ENCODE measurements at regions not wholly inside any gene's neighbourhood (a gene's known extent, or its start where the extent isn't known, plus 50 kb on each side); places are given as distances from the start of the nearest gene placed in this dataset.
"Not testable (repeated sequence)": the region's sequence is repeated elsewhere in the genome, so short reads cannot be mapped to it uniquely, and the experiment has no call there.

- not testable (repeated sequence) for DNase-seq (ENCODE audit: low read depth in 3 of 3, low spot score in 2 of 3)
Measured at GRCh38 chr6:134791243-134791843, 158.6 kb downstream of the ALDH8A1 start.

DNA sequence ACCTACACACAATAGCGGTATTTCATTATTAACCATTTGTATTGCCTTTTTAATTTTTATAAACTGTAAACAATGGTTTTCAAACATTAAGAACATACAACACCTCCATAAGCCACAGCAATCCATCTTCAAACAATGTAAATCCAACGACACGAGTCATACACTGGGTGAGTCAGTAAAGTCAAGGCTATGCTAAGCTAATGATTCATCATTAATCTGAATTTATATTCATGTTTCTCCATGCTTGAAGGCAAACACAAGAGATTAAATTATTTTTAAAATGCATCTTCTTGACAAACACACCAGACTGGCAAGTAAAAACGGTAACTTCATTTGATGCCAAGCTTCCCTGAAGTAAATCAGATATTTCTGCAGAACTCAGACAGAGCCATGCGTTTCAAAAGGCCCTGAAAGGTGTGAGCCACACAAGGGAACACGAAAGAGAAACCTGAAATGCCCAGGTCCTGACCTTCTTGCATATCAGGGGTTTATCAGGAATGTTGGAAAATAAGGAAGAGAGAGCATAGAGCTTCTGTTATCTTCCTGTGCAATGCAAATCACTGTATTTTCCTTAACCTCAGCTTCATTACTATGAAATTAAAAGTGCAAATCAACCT, 162.5 kb downstream of the ALDH8A1 start:
- no peak for DNase-seq (ENCODE audit: low read depth in 3 of 3, low spot score in 2 of 3)

DNA sequence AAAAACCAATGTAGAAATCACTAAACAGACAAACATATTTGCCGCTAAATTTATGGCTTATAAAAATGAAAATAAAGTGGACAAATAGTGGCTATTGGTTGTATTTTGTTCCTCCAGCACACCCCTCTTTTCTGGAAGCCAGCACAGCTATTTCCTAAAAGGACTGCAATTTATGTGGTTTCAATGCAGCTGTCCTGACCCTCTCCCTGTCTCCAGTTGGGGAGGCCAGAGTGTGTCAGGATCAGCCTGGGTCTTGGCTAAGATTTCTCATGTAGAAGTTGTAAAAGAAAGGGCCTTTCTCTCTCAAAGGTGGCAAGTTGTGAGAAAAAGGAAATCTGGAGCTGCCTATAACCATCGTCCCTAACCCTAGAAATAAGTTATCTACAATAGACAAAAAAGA, 165.6 kb downstream of the ALDH8A1 start:
- no peak for DNase-seq (ENCODE audit: low read depth in 3 of 3, low spot score in 2 of 3)

- DNase-seq (ENCODE audit: low read depth in 3 of 3, low spot score in 2 of 3): no peak
Measured at GRCh38 chr6:134778431-134778830, 171.5 kb downstream of the ALDH8A1 start.

- DNase-seq (ENCODE audit: low read depth in 3 of 3, low spot score in 2 of 3): peak in 2 of 3 donors; percentile 41 to 52
Measured at GRCh38 chr6:134774201-134774638, 175.7 kb downstream of the ALDH8A1 start.

- no peak for DNase-seq (ENCODE audit: low read depth in 3 of 3, low spot score in 2 of 3)
Measured at GRCh38 chr6:134772671-134773360, 177.1 kb downstream of the ALDH8A1 start.

DNA sequence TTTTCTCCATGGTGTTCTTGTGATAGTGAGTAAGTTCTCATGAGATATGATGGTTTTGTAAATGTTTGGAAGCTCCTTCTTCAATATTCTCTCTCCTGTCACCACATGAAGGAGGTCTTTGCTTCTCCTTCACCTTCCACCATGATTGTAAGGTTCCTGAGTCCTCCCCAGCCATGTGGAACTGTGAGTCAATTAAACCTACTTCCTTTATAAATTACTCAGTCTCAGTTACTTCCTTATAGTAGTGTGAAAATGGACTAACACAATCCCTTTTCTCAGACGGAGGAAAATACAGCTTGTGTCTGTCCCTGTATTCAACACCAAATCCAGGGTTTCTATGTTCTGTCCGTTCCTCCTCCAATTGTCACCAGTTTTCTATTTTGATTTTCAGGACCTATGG, 181.0 kb downstream of the ALDH8A1 start:
- DNase-seq (ENCODE audit: low read depth in 3 of 3, low spot score in 2 of 3): no peak

GRCh38 chr6:134766497-134766896, 183.4 kb downstream of the ALDH8A1 start:
- no peak for DNase-seq (ENCODE audit: low read depth in 3 of 3, low spot score in 2 of 3)

DNA sequence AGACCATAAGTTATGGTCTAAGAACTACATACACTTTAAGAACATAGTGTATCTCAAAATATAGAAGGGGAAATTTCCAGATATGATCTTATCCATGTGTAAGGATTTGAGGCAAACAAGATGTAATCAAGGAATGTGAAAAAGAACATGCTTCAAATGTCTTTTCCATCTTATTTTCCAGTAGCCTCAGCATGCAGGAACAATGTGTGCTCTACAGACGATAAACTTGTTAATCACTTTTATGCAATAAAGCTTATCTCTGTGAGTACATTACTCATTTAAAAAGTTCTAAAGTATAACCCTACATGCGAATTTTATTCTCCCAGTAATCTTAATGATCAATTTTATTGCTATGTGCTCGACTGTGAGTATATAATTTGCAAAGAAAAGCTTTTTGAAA, 185.2 kb downstream of the ALDH8A1 start:
- DNase-seq (ENCODE audit: low read depth in 3 of 3, low spot score in 2 of 3): no peak

DNA sequence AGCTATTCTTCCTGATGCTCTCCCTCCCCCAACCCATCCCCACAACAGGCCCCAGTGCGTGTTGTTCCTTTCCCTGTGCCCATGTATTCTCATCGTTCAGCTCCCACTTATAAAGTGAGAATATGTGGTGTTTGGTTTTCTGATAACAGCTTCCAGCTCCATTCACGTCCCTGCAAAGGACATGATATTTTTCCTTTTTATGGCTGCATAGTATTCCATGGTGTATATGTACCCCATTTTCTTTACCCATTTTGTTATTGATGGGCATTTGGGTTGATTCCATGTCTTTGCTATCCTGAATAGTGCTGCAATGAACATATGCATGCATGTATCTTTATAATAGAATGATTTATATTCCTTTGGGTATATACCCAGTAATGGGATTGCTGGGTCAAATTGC, 186.3 kb downstream of the ALDH8A1 start:
- DNase-seq (ENCODE audit: low read depth in 3 of 3, low spot score in 2 of 3): not testable (repeated sequence)

DNA sequence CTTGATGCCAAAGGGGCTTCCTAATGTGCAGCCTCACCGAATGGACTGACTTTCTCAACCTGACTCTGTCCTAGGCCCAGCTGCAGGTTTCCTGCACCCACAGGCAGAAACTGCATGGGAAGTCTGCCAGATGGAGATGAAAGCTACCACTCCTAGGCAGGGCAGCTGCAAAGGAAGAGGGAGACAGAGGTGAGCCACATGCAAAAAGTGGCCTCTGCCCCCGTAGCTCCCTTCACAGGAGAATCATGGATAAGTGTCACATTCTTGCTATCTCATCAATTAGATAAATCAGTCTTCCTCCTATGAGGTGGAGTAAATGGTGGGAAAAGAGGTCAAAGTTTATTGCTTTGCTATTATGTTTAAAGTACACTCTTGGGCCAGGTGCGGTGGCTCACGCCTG, 191.3 kb downstream of the ALDH8A1 start:
- DNase-seq (ENCODE audit: low read depth in 3 of 3, low spot score in 2 of 3): no peak

DNA sequence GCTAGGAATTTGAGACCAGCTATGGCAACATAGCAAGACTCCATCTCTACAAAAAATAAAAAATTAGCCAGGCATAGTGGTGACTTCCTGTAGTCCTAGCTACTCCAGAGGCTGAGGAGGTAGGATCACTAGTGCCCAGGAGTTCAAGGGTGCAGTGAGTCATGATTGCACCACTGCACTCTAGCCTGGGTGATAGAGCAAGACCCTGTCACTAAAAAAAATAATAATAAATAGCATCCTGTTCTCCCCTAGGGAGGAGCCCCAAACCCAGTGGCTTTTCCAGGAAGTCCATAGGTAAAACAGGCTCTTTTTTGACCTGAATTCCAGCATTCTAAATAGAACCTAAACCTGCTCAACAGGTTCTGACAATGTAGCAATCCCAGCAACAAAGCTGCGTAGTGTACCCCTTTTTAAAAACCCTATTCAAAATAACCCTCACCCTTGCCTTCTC, 192.0 kb downstream of the ALDH8A1 start:
- peak in 1 of 3 donors; percentile 29 for DNase-seq (ENCODE audit: low read depth in 3 of 3, low spot score in 2 of 3)

DNA sequence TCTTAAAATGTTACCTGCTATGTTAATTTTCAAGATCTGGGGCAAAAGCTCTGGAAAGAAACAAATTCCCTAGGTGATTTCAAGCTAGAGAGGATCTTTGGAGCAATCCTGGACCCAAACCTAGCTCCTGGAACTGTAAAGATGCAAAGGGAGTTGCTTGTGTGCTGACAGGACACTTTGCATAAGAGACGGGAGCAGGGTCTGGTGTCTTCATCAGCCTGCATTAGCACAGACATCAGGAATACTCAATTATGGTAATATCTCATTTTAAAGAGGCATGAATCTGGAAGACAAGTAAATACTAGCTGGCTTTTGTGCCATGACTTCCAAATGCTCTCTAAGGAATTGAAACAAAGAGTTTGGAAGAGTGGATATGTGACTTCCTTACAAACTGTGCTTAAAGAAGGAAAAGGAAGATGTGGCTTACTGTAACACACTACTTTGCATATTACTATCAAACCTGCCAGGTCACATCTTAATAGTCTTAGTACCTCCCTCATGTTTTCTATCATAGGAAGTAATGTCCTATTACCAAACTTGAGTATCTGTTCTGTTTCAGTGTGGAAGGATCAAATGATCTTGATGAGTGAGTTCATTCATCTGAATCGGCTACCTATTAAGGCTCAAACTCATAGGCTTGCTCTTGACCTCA, 193.4 kb downstream of the ALDH8A1 start:
- DNase-seq (ENCODE audit: low read depth in 3 of 3, low spot score in 2 of 3): no peak

GRCh38 chr6:134754013-134754690, 195.7 kb downstream of the ALDH8A1 start:
- no peak for DNase-seq (ENCODE audit: low read depth in 3 of 3, low spot score in 2 of 3)

DNA sequence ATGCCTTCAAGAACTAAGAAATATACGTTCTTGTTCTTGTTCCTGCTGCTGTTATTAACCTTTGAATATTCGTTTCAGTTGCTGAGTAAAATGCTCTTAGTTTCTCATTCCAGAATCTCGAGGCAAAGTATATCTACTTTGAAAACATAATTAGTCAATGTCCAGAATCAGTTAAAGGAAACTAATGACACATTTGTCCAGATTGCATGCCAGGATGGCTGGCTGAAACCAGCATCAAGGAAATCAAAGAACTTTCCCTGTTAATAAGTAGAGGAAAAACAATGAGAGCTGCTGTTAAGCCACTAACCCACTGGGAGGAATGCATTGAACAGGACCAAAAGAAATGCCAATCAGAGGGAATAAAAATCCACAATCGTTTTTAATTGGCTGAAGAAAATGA, 196.9 kb downstream of the ALDH8A1 start:
- DNase-seq (ENCODE audit: low read depth in 3 of 3, low spot score in 2 of 3): no peak

DNA sequence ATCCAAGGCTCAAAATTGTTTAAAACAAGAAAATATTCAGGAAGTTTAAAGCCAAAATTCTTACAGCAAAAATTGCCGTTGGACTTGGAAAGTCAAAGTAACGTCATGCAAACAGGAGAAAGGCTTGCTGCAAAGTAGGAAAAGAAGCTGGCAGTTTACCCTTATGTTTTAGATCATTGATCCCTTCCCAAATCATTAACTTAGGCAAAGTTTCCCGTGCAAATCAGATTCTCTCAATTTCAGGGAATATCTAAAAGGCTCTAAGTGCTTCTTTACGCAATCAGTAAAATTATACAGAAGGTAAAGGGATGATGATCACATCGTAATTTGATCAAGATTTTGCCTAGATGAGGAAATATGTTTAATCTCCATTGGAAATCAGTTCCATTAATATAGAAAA, 197.5 kb downstream of the ALDH8A1 start:
- no peak for DNase-seq (ENCODE audit: low read depth in 3 of 3, low spot score in 2 of 3)

DNA sequence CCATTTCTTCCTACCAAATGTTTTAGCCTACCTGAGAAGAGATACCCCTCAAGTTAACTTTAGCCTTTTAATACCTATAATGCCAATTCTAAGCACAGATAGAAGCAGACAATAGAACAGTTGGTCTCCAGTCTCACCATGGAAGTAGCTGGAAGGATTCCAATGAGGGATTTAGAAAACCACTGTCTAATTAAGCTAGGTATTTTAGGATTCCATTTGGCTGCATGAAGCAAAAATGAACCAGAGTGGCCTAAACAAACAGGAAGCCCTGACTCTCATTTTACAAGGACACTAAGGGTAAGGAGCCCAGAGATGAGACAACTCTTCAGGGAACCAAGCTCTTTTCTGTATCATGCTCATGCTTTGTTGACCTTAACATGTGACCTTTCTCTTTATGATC, 199.2 kb downstream of the ALDH8A1 start:
- DNase-seq (ENCODE audit: low read depth in 3 of 3, low spot score in 2 of 3): no peak

DNA sequence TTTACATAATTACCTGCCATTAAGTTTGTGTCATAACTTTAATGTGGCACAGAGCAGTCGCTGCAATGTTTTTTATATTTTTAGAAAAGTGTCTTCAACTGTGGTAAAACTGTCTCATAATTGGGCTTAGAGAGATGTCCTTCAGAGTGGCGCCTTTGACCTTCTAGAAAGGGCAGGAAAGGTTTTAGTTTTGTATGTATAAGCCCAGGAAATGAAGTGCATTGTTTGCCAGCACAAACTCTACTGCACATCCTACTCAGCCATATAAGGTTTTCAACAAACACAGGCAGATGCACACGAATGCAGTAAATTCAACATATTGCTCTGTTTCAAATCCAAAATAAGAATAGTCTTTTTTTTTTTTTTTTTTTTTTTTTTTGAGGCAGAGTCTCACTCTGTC, 201.4 kb downstream of the ALDH8A1 start:
- no peak for DNase-seq (ENCODE audit: low read depth in 3 of 3, low spot score in 2 of 3)

DNA sequence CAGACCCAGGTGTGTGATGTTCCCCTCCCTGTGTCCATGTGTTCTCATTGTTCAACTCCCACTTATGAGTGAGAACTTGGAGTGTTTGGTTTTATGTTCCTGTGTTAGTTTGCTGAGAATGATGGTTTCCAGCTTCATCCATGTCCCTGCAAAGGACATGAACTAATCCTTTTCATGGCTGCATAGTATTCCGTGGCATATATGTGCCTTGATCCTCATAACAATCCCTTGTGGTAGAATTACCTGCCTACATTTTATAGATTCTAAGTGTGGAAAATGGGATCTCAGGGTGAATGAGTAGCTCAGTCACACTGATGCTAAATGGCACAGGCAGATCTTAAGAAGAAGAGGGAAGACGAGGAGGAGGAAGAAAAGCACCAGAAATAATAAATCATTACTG, 202.7 kb downstream of the ALDH8A1 start:
- DNase-seq (ENCODE audit: low read depth in 3 of 3, low spot score in 2 of 3): not testable (repeated sequence)

- no peak for DNase-seq (ENCODE audit: low read depth in 3 of 3, low spot score in 2 of 3)
Measured at GRCh38 chr6:134746140-134746539, 203.8 kb downstream of the ALDH8A1 start.

GRCh38 chr6:134745192-134745591, 204.7 kb downstream of the ALDH8A1 start:
- DNase-seq (ENCODE audit: low read depth in 3 of 3, low spot score in 2 of 3): not testable (repeated sequence)
